ENCODE measurements at regions not wholly inside any gene's neighbourhood (a gene's known extent, or its start where the extent isn't known, plus 50 kb on each side); places are given as distances from the start of the nearest gene placed in this dataset.
A peak's percentile ranks its signal among the peaks of the same experiment; 100 is the strongest.
"Not testable (repeated sequence)": the region's sequence is repeated elsewhere in the genome, so short reads cannot be mapped to it uniquely, and the experiment has no call there.

- not testable (repeated sequence) for DNase-seq
These were observed 56.6 kb upstream of the TNFAIP8 start for GRCh38 chr5:119299242-119299614.

GRCh38 chr5:119299615-119300310 lies 56.1 kb upstream of the TNFAIP8 start:
- not testable (repeated sequence) for DNase-seq

GRCh38 chr5:119300311-119300670 lies 55.5 kb upstream of the TNFAIP8 start:
- no peak for DNase-seq

- no peak for DNase-seq
These were observed 54.6 kb upstream of the TNFAIP8 start for GRCh38 chr5:119301210-119301609.

- DNase-seq = no peak
These were observed 53.9 kb upstream of the TNFAIP8 start for GRCh38 chr5:119301906-119302305.

- no peak for DNase-seq
These were observed 53.4 kb upstream of the TNFAIP8 start for GRCh38 chr5:119302449-119302848.

GRCh38 chr5:119302916-119303897 lies 52.6 kb upstream of the TNFAIP8 start:
- peak; percentile 98 for DNase-seq

- DNase-seq = peak; percentile 31
These were observed 51.2 kb upstream of the TNFAIP8 start for GRCh38 chr5:119304439-119305211.

Data from fibroblast of skin of right quadriceps (primary cell).